HCT116 (cell line): ENCODE measurements at regions not wholly inside any gene's neighbourhood (a gene's known extent, or its start where the extent isn't known, plus 50 kb on each side); places are given as distances from the start of the nearest gene placed in this dataset.

Experiments used
- ATAC-seq: fragments of 200-7000 bp; cut with Tn5 transposase; 2 replicates; pipeline ENCODE4 v1.9.1; 2020; ENCODE audit warnings: mild to moderate bottlenecking, moderate library complexity
- BruUV-seq: library from RNA; stranded (reverse); fragments of 400-500 nt; replicated peaks from 2 replicates; lab custom pipeline; 2021; lab: Mats Ljungman, UMichigan
- CTCF ChIA-PET: fragments of 300-600 bp; sonication (Branson Sonifier 250); formaldehyde crosslinking; loops from one replicate; lab custom pipeline; 2021; ENCODE audit warnings: antibody characterized with exemption; lab: Charles Lee
- POLR2A ChIA-PET: fragments of 300-600, 350-600 bp; sonication (Branson Sonifier 250); formaldehyde crosslinking; loops from one replicate; lab custom pipeline; 2021; ENCODE audit warnings: antibody characterized with exemption; lab: Charles Lee
- RAD21 ChIA-PET, 2 experiments: fragments of 300-600 bp; sonication (Branson Sonifier 250); formaldehyde crosslinking; loops; one replicate each; lab custom pipeline; 2023; ENCODE audit warnings: low total read pairs in 2 of 2; ENCODE audit not compliant: uncharacterized antibody in 2 of 2, unreplicated experiment in 2 of 2, low non-redundant PET in 1 of 2; lab: Charles Lee
- DNase-seq: peaks from one replicate; pipeline ENCODE4 v3.0.0-alpha.2; 2010; ENCODE audit warnings: low read depth, low spot score
- H2AFZ ChIP-seq: fragments of 200-600 bp; shearing (Covaris generic), sonication (generic); 2 replicates; pipeline ENCODE4 v1.6.1; 2017; ENCODE audit warnings: low read depth, mixed run types, mixed read lengths, antibody characterized with exemption, low read length; ENCODE audit not compliant: poor library complexity, severe bottlenecking
- H3K27ac ChIP-seq: 2 replicates; pipeline ENCODE4 v1.5.1; 2012; ENCODE audit warnings: low read depth, low read length
- H3K27me3 ChIP-seq: fragments of 200-600 bp; sonication (generic); 2 replicates; pipeline ENCODE4 v1.6.1; 2016; ENCODE audit warnings: mixed run types, low read length, mixed read lengths; ENCODE audit not compliant: insufficient read depth
- H3K36me3 ChIP-seq, 2 experiments: fragments of 200-500 bp in 1 of 2; fragments of 200-600 bp in 1 of 2; sonication (Bioruptor generic) in 1 of 2; sonication (generic) in 1 of 2; 2 replicates each; pipeline versions ENCODE4 v1.5.1 to v1.6.1; 2014 to 2016; ENCODE audit warnings: low read length in 2 of 2, inconsistent platforms in 1 of 2, mixed read lengths in 1 of 2, mixed run types in 1 of 2; ENCODE audit not compliant: insufficient read depth in 2 of 2, control insufficient read depth in 1 of 2
- H3K4me1 ChIP-seq, 2 experiments: fragments of 200-600 bp in 1 of 2; sonication (generic) in 1 of 2; 2 replicates each; pipeline versions ENCODE4 v1.5.1 to v1.6.1; 2012 to 2017; ENCODE audit warnings: low read length in 2 of 2, inconsistent platforms in 1 of 2, mild to moderate bottlenecking in 1 of 2, mixed read lengths in 1 of 2, mixed run types in 1 of 2, moderate library complexity in 1 of 2; ENCODE audit not compliant: insufficient read depth in 2 of 2, control insufficient read depth in 1 of 2
- H3K4me2 ChIP-seq: fragments of 200-600 bp; sonication (generic); 2 replicates; pipeline ENCODE4 v1.6.1; 2017; ENCODE audit warnings: mixed run types, low read length, mixed read lengths
- H3K4me3 ChIP-seq, 2 experiments: fragments of 200-600 bp in 1 of 2; sonication (generic) in 1 of 2; replicated peaks in 1 of 2; 2 replicates each; pipeline ENCODE4 v1.5.1; 2011 to 2016; ENCODE audit warnings: low read length in 2 of 2, control low read depth in 1 of 2, low read depth in 1 of 2, mild to moderate bottlenecking in 1 of 2, mixed read lengths in 1 of 2, mixed run types in 1 of 2
- H3K79me2 ChIP-seq: fragments of 200-600 bp; sonication (generic); 2 replicates; pipeline ENCODE4 v1.6.1; 2017; ENCODE audit warnings: mild to moderate bottlenecking, mixed run types, low read length, moderate library complexity, mixed read lengths; ENCODE audit not compliant: insufficient read depth
- H3K9ac ChIP-seq: fragments of 200-600 bp; sonication (generic); 2 replicates; pipeline ENCODE4 v1.6.1; 2016; ENCODE audit warnings: low read length, mixed read lengths
- H3K9me2 ChIP-seq: fragments of 200-600 bp; sonication (generic), shearing (Covaris generic); 2 replicates; pipeline ENCODE4 v1.6.1; 2017; ENCODE audit warnings: mixed run types, mild to moderate bottlenecking, moderate library complexity; ENCODE audit not compliant: insufficient read depth
- H3K9me3 ChIP-seq, 2 experiments: fragments of 200-500 bp in 1 of 2; fragments of 200-600 bp in 1 of 2; sonication (Bioruptor generic) in 1 of 2; sonication (generic) in 1 of 2; 2 replicates each; pipeline ENCODE4 v1.6.1; 2014 to 2017; ENCODE audit warnings: low read length in 2 of 2, mixed read lengths in 2 of 2, inconsistent platforms in 1 of 2, low read depth in 1 of 2, mild to moderate bottlenecking in 1 of 2, mixed run types in 1 of 2, moderate library complexity in 1 of 2; ENCODE audit not compliant: control insufficient read depth in 1 of 2, insufficient read depth in 1 of 2
- H4K20me1 ChIP-seq: fragments of 200-600 bp; sonication (generic), shearing (Covaris generic); 2 replicates; pipeline ENCODE4 v1.6.1; 2017; ENCODE audit warnings: mixed run types, mild to moderate bottlenecking, moderate library complexity; ENCODE audit not compliant: insufficient read depth
- ATF3 ChIP-seq: IDR thresholded peaks from 2 replicates; pipeline ENCODE4 v1.6.1; 2012
- CBX3 ChIP-seq: IDR thresholded peaks from 2 replicates; pipeline ENCODE4 v1.6.1; 2012; ENCODE audit warnings: low read depth
- CEBPB ChIP-seq: IDR thresholded peaks from 2 replicates; pipeline ENCODE4 v1.6.1; 2012; ENCODE audit warnings: low read depth
- EGR1 ChIP-seq: IDR thresholded peaks from 2 replicates; pipeline ENCODE4 v1.6.1; 2012; ENCODE audit warnings: low read depth
- ELF1 ChIP-seq: IDR thresholded peaks from 2 replicates; pipeline ENCODE4 v1.6.1; 2012; ENCODE audit warnings: low read depth, borderline replicate concordance
- EZH2 ChIP-seq: fragments of 200-600 bp; sonication (generic); IDR thresholded peaks from 2 replicates; pipeline ENCODE4 v1.6.1; 2017; ENCODE audit warnings: antibody characterized with exemption, mixed run types
- EZH2phosphoT487 ChIP-seq: fragments of 200-600 bp; IDR thresholded peaks from 2 replicates; pipeline ENCODE4 v1.6.1; 2018; ENCODE audit warnings: antibody characterized with exemption, borderline replicate concordance
- JUND ChIP-seq: IDR thresholded peaks from 2 replicates; pipeline ENCODE4 v1.6.1; 2012
- MAX ChIP-seq: IDR thresholded peaks from 2 replicates; pipeline ENCODE4 v1.6.1; 2012
- POLR2A ChIP-seq: IDR thresholded peaks from 2 replicates; pipeline ENCODE4 v1.7.0; 2011; ENCODE audit warnings: borderline replicate concordance; ENCODE audit not compliant: insufficient read depth, insufficient read length; ENCODE audit errors: extremely low read depth
- POLR2AphosphoS5 ChIP-seq: IDR thresholded peaks from 2 replicates; pipeline ENCODE4 v1.6.1; 2011; ENCODE audit warnings: mild to moderate bottlenecking, low read depth, low read length, moderate library complexity
- REST ChIP-seq: IDR thresholded peaks from 2 replicates; pipeline ENCODE4 v1.6.1; 2012; ENCODE audit warnings: low read depth
- SIN3A ChIP-seq: IDR thresholded peaks from 2 replicates; pipeline ENCODE4 v1.6.1; 2012; ENCODE audit warnings: low read depth
- SRF ChIP-seq: IDR thresholded peaks from 2 replicates; pipeline ENCODE4 v1.6.1; 2012; ENCODE audit warnings: low read depth
- YY1 ChIP-seq: IDR thresholded peaks from 2 replicates; pipeline ENCODE4 v1.6.1; 2011; ENCODE audit warnings: low read length, low read depth, moderate library complexity, mild to moderate bottlenecking; ENCODE audit not compliant: insufficient replicate concordance; ENCODE audit errors: extremely low read depth
- ZBTB33 ChIP-seq: IDR thresholded peaks from 2 replicates; pipeline ENCODE4 v1.6.1; 2011; ENCODE audit warnings: mild to moderate bottlenecking, low read length, moderate library complexity; ENCODE audit not compliant: insufficient replicate concordance; ENCODE audit errors: extremely low read depth
- ZFX ChIP-seq: fragments of 450-650 bp; IDR thresholded peaks from 2 replicates; pipeline ENCODE4 v1.6.1; 2017
- ZNF274 ChIP-seq: fragments of 200-500 bp; sonication (Bioruptor generic); IDR thresholded peaks from 2 replicates; pipeline ENCODE4 v1.6.1; 2014; ENCODE audit warnings: mild to moderate bottlenecking, low read depth, low read length, inconsistent platforms
- intact Hi-C: fragments of 100-400 bp; cut with micrococcal nuclease; formaldehyde crosslinking; loops from 2 replicates; pipeline ENCODE4 v1.10.0; 2022

GRCh38 chr11:19338375-19338774, 97.6 kb upstream of the E2F8 start:
- CTCF ChIA-PET = no interaction called here
- Histone ChIP-seq H3K4me3 (no peak overlapping the region), H3K36me3 (no peaks in the 10 kb centered on the region), H3K27me3 (peaks cover 65% of the 10 kb centered on the region), H3K9me2 (no peaks in the 10 kb centered on the region), H3K4me1 (no peaks in the 10 kb centered on the region), H3K9me3 (no peaks in the 10 kb centered on the region), H4K20me1 (no peaks in the 10 kb centered on the region), H2AFZ (no peak overlapping the region), H3K9ac (no peak overlapping the region), H3K27ac (no peak overlapping the region), H3K4me2 (no peak overlapping the region), H3K79me2 (no peaks in the 10 kb centered on the region)
- no TSS peak for BruUV-seq
- ATAC-seq = no peak
- RAD21 ChIA-PET = no interaction called here
- DNase-seq = no peak
- POLR2A ChIA-PET = no interaction called here
- intact Hi-C loops = no loop called here
- no peak for TF ChIP-seq EGR1
- no peak for TF ChIP-seq MAX
- TF ChIP-seq SRF = no peak
- no peak for TF ChIP-seq ZBTB33
- TF ChIP-seq ZFX = no peak
- no peak for TF ChIP-seq CBX3
- no peak for TF ChIP-seq EZH2phosphoT487
- no peak for TF ChIP-seq ELF1
- no peak for TF ChIP-seq POLR2AphosphoS5
- no peak for TF ChIP-seq YY1
- TF ChIP-seq EZH2 = no peak
- no peak for TF ChIP-seq CEBPB
- TF ChIP-seq REST = no peak
- no peak for TF ChIP-seq ZNF274
- no peak for TF ChIP-seq ATF3
- TF ChIP-seq POLR2A = no peak
- TF ChIP-seq SIN3A = no peak
- TF ChIP-seq JUND = no peak
